Esophagus squamous epithelium (tissue), 5 donors: ENCODE measurements at regions not wholly inside any gene's neighbourhood (a gene's known extent, or its start where the extent isn't known, plus 50 kb on each side); places are given as distances from the start of the nearest gene placed in this dataset.

ENCODE experiments used
- DNase-seq: peaks from one replicate; lab custom pipeline; 2025; lab: John Stamatoyannopoulos, UW
- H3K27ac ChIP-seq, 4 donors: fragments of 200-600 bp; sonication (generic); one replicate each; pipeline ENCODE4 v1.5.1; 2016 to 2019; ENCODE audit warnings: mild to moderate bottlenecking in 1 of 4
- H3K27me3 ChIP-seq, 4 donors: fragments of 200-600 bp; sonication (generic); 1 replicate in 3 of 4; 2 replicates in 1 of 4; pipeline versions ENCODE4 v1.5.1 to v1.6.0; 2017 to 2021; ENCODE audit warnings: antibody characterized with exemption in 1 of 4
- H3K36me3 ChIP-seq, 3 donors: fragments of 200-600 bp; sonication (generic); one replicate each; pipeline ENCODE4 v1.5.1; 2016 to 2019
- H3K4me1 ChIP-seq, 3 donors: fragments of 200-600 bp; sonication (generic); one replicate each; pipeline ENCODE4 v1.5.1; 2017 to 2019
- H3K4me3 ChIP-seq, 4 donors: fragments of 200-600 bp; sonication (generic); 1 replicate in 3 of 4; 2 replicates in 1 of 4; pipeline ENCODE4 v1.5.1; 2016 to 2019; ENCODE audit warnings: mild to moderate bottlenecking in 2 of 4, moderate library complexity in 1 of 4
- H3K9me3 ChIP-seq, 3 donors: fragments of 200-600 bp; sonication (generic); one replicate each; pipeline ENCODE4 v1.5.1; 2016 to 2019
- CTCF ChIP-seq, 6 experiments: fragments of 450-650 bp in 4 of 6; fragments of 200-600 bp in 2 of 6; sonication (generic) in 2 of 6; IDR thresholded peaks; one replicate each; pipeline ENCODE4 v1.5.1; 2016 to 2019; ENCODE audit warnings: antibody characterized with exemption in 6 of 6, mild to moderate bottlenecking in 4 of 6, moderate library complexity in 4 of 6
- POLR2A ChIP-seq, 4 donors: fragments of 450-650 bp; IDR thresholded peaks; one replicate each; pipeline ENCODE4 v1.6.1; 2017; ENCODE audit warnings: antibody characterized with exemption in 4 of 4, mild to moderate bottlenecking in 4 of 4, moderate library complexity in 3 of 4
- WGBS, 2 donors: methylation state at CpG; one replicate each; pipeline ENCODE4 v1.1.5; 2018; 5-methylcytosine and 5-hydroxymethylcytosine counted together
- intact Hi-C: fragments of 100-400 bp; cut with DNase I; formaldehyde crosslinking; loops from one replicate; pipeline ENCODE4 v1.15.0; 2022
- donor health status: DM: yes; HTN: yes; CAD: no.

DNA sequence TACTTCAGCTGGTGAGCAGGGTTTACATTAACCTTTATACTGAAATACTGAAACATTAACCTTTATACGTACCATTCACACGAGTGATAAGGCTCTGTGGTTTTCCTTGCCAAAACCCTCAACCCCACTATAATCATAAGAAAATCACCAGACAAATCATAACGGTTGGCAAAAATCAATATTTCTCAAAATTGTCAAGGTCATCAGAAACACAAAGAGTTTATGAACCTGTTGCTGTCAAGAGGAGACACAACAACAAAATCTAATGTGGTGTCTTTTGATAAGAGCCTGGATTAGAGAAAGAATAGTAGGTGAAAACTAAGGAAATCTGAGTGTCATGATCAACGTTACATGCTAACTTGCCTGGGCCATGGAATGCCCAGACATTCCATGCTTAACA is 396.9 kb upstream of the TMEFF2 start:
- H3K4me1 ChIP-seq, result no peaks in the 10 kb centered on the region
- H3K27me3 ChIP-seq, result no peaks in the 10 kb centered on the region
- TF ChIP-seq POLR2A (IDR thresholded peaks at IDR 0.05) (no peak), CTCF (IDR thresholded peaks at IDR 0.05) (no peak)
- no peak for DNase-seq
- H3K4me3 ChIP-seq, result no peak overlapping the region
- H3K9me3 ChIP-seq, result no peaks in the 10 kb centered on the region
- WGBS, 2 donors, result 57 to 83% methylated on average over 4 of the region's 4 CpGs
- intact Hi-C loops, result no loop called here
- no peaks in the 10 kb centered on the region for H3K36me3 ChIP-seq
- H3K27ac ChIP-seq, result no peak overlapping the region

GRCh38 chr2:192585418-192585817 is 390.7 kb upstream of the TMEFF2 start:
- intact Hi-C loops, result no loop called here
- TF ChIP-seq POLR2A (IDR thresholded peaks at IDR 0.05) (no peak), CTCF (IDR thresholded peaks at IDR 0.05) (no peak)
- 25 to 43% methylated on average over 3 of the region's 3 CpGs for WGBS, 2 donors

GRCh38 chr2:192584976-192585375 is 390.2 kb upstream of the TMEFF2 start:
- 41 to 52% methylated on average over 1 of the region's 1 CpG for WGBS, 2 donors
- no peak for DNase-seq
- no peaks in the 10 kb centered on the region for H3K27me3 ChIP-seq
- H3K4me1 ChIP-seq, result no peaks in the 10 kb centered on the region
- H3K36me3 ChIP-seq, result no peaks in the 10 kb centered on the region
- intact Hi-C loops, result no loop called here
- H3K9me3 ChIP-seq, result no peaks in the 10 kb centered on the region
- no peak overlapping the region for H3K4me3 ChIP-seq
- TF ChIP-seq CTCF (IDR thresholded peaks at IDR 0.05) (no peak), POLR2A (IDR thresholded peaks at IDR 0.05) (no peak)
- H3K27ac ChIP-seq, result no peak overlapping the region

More at GRCh38 chr2:192585418-192585817, 390.7 kb upstream of the TMEFF2 start:
- Histone ChIP-seq H3K27me3 (no peaks in the 10 kb centered on the region), H3K36me3 (no peaks in the 10 kb centered on the region), H3K4me3 (no peak overlapping the region), H3K4me1 (no peaks in the 10 kb centered on the region), H3K9me3 (no peaks in the 10 kb centered on the region), H3K27ac (no peak overlapping the region)
- no peak for DNase-seq

- Histone ChIP-seq H3K4me3 (no peak overlapping the region), H3K27ac (no peak overlapping the region), H3K9me3 (no peaks in the 10 kb centered on the region), H3K27me3 (no peaks in the 10 kb centered on the region), H3K4me1 (no peaks in the 10 kb centered on the region), H3K36me3 (no peaks in the 10 kb centered on the region)
- TF ChIP-seq CTCF (IDR thresholded peaks at IDR 0.05), result no peak
- no peak for TF ChIP-seq POLR2A (IDR thresholded peaks at IDR 0.05)
- WGBS, 2 donors, result 57 to 63% methylated on average over 2 of the region's 2 CpGs
- intact Hi-C loops, result no loop called here
- no peak for DNase-seq
Observed at GRCh38 chr2:192579965-192580700, 385.4 kb upstream of the TMEFF2 start.

DNA sequence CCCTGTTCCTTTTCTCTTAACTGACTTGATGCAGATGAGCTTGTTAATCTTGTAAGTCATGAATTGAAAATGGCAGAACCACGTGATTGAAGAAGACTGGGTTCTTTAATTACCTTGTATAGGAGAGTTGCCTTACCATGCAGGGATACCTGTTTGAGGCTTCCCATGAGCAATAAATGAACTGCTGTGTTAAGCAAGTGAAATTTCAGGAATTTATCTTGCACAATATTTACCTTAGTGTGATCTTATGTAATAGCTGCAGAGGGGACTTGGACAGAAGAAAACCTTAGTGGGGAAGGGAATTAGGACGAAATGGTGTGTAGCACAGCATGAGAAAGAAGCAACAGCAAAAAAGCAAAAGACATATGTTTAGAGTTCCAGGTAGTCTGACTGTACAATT is 384.0 kb upstream of the TMEFF2 start:
- H3K27ac ChIP-seq, result no peak overlapping the region
- H3K36me3 ChIP-seq, result no peaks in the 10 kb centered on the region
- intact Hi-C loops, result no loop called here
- WGBS, 2 donors, result 51 to 61% methylated on average over 2 of the region's 2 CpGs
- H3K4me1 ChIP-seq, result no peaks in the 10 kb centered on the region
- H3K27me3 ChIP-seq, result no peaks in the 10 kb centered on the region
- no peak for TF ChIP-seq CTCF (IDR thresholded peaks at IDR 0.05)
- no peak for TF ChIP-seq POLR2A (IDR thresholded peaks at IDR 0.05)
- no peak for DNase-seq
- no peaks in the 10 kb centered on the region for H3K9me3 ChIP-seq
- H3K4me3 ChIP-seq, result no peak overlapping the region
